ENCODE measurements at regions not wholly inside any gene's neighbourhood (a gene's known extent, or its start where the extent isn't known, plus 50 kb on each side); places are given as distances from the start of the nearest gene placed in this dataset.

DNA sequence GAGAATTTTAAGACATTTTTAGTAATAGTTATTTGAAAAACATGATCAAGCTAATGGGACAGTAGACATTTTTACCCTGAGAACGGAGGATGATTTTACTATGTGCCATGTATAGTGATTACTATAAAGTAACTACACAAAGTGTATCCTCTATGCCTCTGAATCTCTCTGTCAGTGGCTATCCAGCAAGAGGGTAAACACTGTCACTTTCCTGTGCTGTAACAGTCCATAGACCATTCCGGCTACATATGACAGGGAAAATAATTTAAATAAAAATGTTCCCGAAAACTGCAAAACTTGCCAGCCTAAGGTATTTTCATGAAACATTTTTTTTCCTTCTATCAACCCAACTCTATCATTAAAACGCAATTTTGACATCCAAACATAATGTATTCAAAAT, 1632.2 kb upstream of the ACVR2A start:
- H3K27me3 ChIP-seq (ENCODE audit: control insufficient read depth, insufficient read depth, low read length): no peaks in the 10 kb centered on the region
- no peak for ATAC-seq
- no peak for TF ChIP-seq SIN3A (IDR thresholded peaks at IDR 0.05; ENCODE audit: borderline replicate concordance, insufficient read depth, low read depth, low read length)
- TF ChIP-seq, protein P1, sequence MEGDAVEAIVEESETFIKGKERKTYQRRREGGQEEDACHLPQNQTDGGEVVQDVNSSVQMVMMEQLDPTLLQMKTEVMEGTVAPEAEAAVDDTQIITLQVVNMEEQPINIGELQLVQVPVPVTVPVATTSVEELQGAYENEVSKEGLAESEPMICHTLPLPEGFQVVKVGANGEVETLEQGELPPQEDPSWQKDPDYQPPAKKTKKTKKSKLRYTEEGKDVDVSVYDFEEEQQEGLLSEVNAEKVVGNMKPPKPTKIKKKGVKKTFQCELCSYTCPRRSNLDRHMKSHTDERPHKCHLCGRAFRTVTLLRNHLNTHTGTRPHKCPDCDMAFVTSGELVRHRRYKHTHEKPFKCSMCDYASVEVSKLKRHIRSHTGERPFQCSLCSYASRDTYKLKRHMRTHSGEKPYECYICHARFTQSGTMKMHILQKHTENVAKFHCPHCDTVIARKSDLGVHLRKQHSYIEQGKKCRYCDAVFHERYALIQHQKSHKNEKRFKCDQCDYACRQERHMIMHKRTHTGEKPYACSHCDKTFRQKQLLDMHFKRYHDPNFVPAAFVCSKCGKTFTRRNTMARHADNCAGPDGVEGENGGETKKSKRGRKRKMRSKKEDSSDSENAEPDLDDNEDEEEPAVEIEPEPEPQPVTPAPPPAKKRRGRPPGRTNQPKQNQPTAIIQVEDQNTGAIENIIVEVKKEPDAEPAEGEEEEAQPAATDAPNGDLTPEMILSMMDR (IDR thresholded peaks at IDR 0.05): no peak
- POLR2A ChIA-PET: no interaction called here
- intact Hi-C loops (cut with micrococcal nuclease; ENCODE audit: unreplicated experiment) (no loop called here), in situ Hi-C loops (cut with HindIII; ENCODE audit: low pct_unique_long_range_greater_than_20kb, low sequenced_read_pairs) (no loop called here)
- H3K36me3 ChIP-seq (ENCODE audit: control insufficient read depth, insufficient read depth, low read length): no peaks in the 10 kb centered on the region
- no peak overlapping the region for H3K27ac ChIP-seq (ENCODE audit: low read length)
- no peaks in the 10 kb centered on the region for H3K4me1 ChIP-seq (ENCODE audit: control insufficient read depth, insufficient read depth, low read length)
- no peak overlapping the region for H3K4me3 ChIP-seq (ENCODE audit: low read depth in 2 of 2, low read length in 2 of 2)
- CTCF ChIA-PET: no interaction called here
- no TSS peak for BruUV-seq (replicated peaks)
- no peak for DNase-seq (ENCODE audit: low read depth, low spot score)
- no peaks in the 10 kb centered on the region for H3K9me3 ChIP-seq (ENCODE audit: control insufficient read depth, insufficient read depth, low read depth, low read length)

DNA sequence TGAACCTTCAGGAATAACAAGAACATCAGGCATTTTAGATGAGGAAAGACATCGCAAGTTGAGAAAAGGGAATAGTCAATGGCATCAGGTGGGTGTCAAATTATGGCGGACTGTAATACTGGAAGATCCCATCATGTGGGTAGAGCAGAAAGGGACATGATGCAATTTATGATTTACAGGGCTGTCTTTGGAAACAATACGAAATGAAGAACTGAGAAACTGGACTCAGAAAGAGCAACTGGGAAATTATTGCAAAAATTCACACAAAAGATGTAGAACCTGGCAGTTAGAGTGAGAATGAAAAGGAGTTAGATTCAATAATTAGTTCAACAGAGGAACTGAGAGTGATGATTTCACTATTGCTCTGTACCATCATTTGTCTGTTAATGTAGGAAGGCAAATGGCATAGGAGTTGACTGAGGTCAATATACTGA, 1635.0 kb upstream of the ACVR2A start:
- ATAC-seq: no peak
- CTCF ChIA-PET: no interaction called here
- intact Hi-C loops (cut with micrococcal nuclease; ENCODE audit: unreplicated experiment): no loop called here

More for the DNA sequence above, 1635.0 kb upstream of the ACVR2A start:
- no peak overlapping the region for H3K27ac ChIP-seq (ENCODE audit: low read length)
- H3K4me1 ChIP-seq (ENCODE audit: control insufficient read depth, insufficient read depth, low read length): no peaks in the 10 kb centered on the region
- no peaks in the 10 kb centered on the region for H3K36me3 ChIP-seq (ENCODE audit: control insufficient read depth, insufficient read depth, low read length)
- H3K9me3 ChIP-seq (ENCODE audit: control insufficient read depth, insufficient read depth, low read depth, low read length): no peaks in the 10 kb centered on the region
- H3K4me3 ChIP-seq (ENCODE audit: low read depth in 2 of 2, low read length in 2 of 2): no peak overlapping the region
- DNase-seq (ENCODE audit: low read depth, low spot score): no peak
- POLR2A ChIA-PET: no interaction called here
- TF ChIP-seq, protein P1 (IDR thresholded peaks at IDR 0.05): no peak
- TF ChIP-seq SIN3A (IDR thresholded peaks at IDR 0.05; ENCODE audit: borderline replicate concordance, insufficient read depth, low read depth, low read length) (no peak), POLR2AphosphoS5 (IDR thresholded peaks at IDR 0.05; ENCODE audit: low read depth, low read length) (no peak), TCF7L2 (IDR thresholded peaks at IDR 0.05; ENCODE audit: low read depth, low read length) (no peak)
- TF ChIP-seq, protein P2, sequence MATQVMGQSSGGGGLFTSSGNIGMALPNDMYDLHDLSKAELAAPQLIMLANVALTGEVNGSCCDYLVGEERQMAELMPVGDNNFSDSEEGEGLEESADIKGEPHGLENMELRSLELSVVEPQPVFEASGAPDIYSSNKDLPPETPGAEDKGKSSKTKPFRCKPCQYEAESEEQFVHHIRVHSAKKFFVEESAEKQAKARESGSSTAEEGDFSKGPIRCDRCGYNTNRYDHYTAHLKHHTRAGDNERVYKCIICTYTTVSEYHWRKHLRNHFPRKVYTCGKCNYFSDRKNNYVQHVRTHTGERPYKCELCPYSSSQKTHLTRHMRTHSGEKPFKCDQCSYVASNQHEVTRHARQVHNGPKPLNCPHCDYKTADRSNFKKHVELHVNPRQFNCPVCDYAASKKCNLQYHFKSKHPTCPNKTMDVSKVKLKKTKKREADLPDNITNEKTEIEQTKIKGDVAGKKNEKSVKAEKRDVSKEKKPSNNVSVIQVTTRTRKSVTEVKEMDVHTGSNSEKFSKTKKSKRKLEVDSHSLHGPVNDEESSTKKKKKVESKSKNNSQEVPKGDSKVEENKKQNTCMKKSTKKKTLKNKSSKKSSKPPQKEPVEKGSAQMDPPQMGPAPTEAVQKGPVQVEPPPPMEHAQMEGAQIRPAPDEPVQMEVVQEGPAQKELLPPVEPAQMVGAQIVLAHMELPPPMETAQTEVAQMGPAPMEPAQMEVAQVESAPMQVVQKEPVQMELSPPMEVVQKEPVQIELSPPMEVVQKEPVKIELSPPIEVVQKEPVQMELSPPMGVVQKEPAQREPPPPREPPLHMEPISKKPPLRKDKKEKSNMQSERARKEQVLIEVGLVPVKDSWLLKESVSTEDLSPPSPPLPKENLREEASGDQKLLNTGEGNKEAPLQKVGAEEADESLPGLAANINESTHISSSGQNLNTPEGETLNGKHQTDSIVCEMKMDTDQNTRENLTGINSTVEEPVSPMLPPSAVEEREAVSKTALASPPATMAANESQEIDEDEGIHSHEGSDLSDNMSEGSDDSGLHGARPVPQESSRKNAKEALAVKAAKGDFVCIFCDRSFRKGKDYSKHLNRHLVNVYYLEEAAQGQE (IDR thresholded peaks at IDR 0.05; ENCODE audit: insufficient read depth in 1 of 2, low read depth in 2 of 2, low read length in 1 of 2): no peak
- H3K27me3 ChIP-seq (ENCODE audit: control insufficient read depth, insufficient read depth, low read length): no peaks in the 10 kb centered on the region
- in situ Hi-C loops (cut with HindIII; ENCODE audit: low pct_unique_long_range_greater_than_20kb, low sequenced_read_pairs): no loop called here
- no TSS peak for BruUV-seq (replicated peaks)
